PC-3 (cell line): ENCODE measurements at regions not wholly inside any gene's neighbourhood (a gene's known extent, or its start where the extent isn't known, plus 50 kb on each side); places are given as distances from the start of the nearest gene placed in this dataset.
A peak's percentile ranks its signal among the peaks of the same experiment; 100 is the strongest.

Source experiments
- ATAC-seq: fragments of 200-7000 bp; cut with Tn5 transposase; 2 replicates; pipeline ENCODE4 v1.9.1; 2020; ENCODE audit warnings: mild to moderate bottlenecking, moderate library complexity
- BruUV-seq: library from RNA; stranded (reverse); fragments of 400-500 nt; replicated peaks from 2 replicates; lab custom pipeline; 2021; lab: Mats Ljungman, UMichigan
- CTCF ChIA-PET: fragments of 300-600 bp; sonication (Branson Sonifier 250); formaldehyde crosslinking; loops from one replicate; lab custom pipeline; 2022; ENCODE audit warnings: antibody characterized with exemption; lab: Charles Lee
- POLR2A ChIA-PET: fragments of 300-600 bp; sonication (Branson Sonifier 250); formaldehyde crosslinking; loops from one replicate; lab custom pipeline; 2022; ENCODE audit warnings: antibody characterized with exemption; ENCODE audit not compliant: unreplicated experiment; lab: Charles Lee
- DNase-seq: peaks from one replicate; pipeline ENCODE4 v3.0.0-alpha.2; 2015
- H2AFZ ChIP-seq: fragments of 300-600 bp; sonication (generic); 2 replicates; pipeline ENCODE4 v1.6.0; 2016; ENCODE audit warnings: antibody characterized with exemption, low read length
- H3F3A ChIP-seq: fragments of 300-600 bp; sonication (generic); one replicate; pipeline ENCODE4 v1.6.0; 2017; ENCODE audit warnings: antibody characterized with exemption, low read length, control low read depth, mild to moderate bottlenecking; ENCODE audit not compliant: unreplicated experiment
- H3K27ac ChIP-seq: fragments of 300-600 bp; sonication (generic); 2 replicates; pipeline ENCODE4 v1.5.1; 2016; ENCODE audit warnings: mild to moderate bottlenecking, low read length
- H3K27me3 ChIP-seq: fragments of 300-600 bp; sonication (generic); 2 replicates; pipeline ENCODE4 v1.6.1; 2016; ENCODE audit warnings: low read length, mixed read lengths
- H3K36me3 ChIP-seq: fragments of 300-600 bp; sonication (generic); 2 replicates; pipeline ENCODE4 v1.6.1; 2016; ENCODE audit warnings: low read depth, mixed run types, low read length, mixed read lengths
- H3K4me1 ChIP-seq: fragments of 300-600 bp; sonication (generic); 2 replicates; pipeline ENCODE4 v1.5.1; 2016; ENCODE audit warnings: low read length; ENCODE audit not compliant: insufficient read depth
- H3K4me2 ChIP-seq: fragments of 300-600 bp; sonication (generic); 2 replicates; pipeline ENCODE4 v1.6.0; 2016; ENCODE audit warnings: low read length
- H3K4me3 ChIP-seq: fragments of 300-600 bp; sonication (generic); 2 replicates; pipeline ENCODE4 v1.5.1; 2016; ENCODE audit warnings: mild to moderate bottlenecking, low read length, mixed read lengths
- H3K79me2 ChIP-seq: fragments of 300-600 bp; sonication (generic); 2 replicates; pipeline ENCODE4 v1.6.1; 2017; ENCODE audit warnings: low read length, mixed read lengths
- H3K9ac ChIP-seq: fragments of 300-600 bp; sonication (generic); 2 replicates; pipeline ENCODE4 v1.6.0; 2016; ENCODE audit warnings: mild to moderate bottlenecking, low read length
- H3K9me2 ChIP-seq: fragments of 300-600 bp; sonication (generic); replicated peaks from 2 replicates; pipeline ENCODE4 v1.6.1; 2016; ENCODE audit warnings: mixed run types, low read length, mixed read lengths
- H3K9me3 ChIP-seq: fragments of 300-600 bp; sonication (generic); 2 replicates; pipeline ENCODE4 v1.6.1; 2016; ENCODE audit warnings: low read length, mixed read lengths
- H4K20me1 ChIP-seq: fragments of 300-600 bp; sonication (generic); 2 replicates; pipeline ENCODE4 v1.6.1; 2016; ENCODE audit warnings: low read length, mixed read lengths
- CTCF ChIP-seq: fragments of 300-600 bp; sonication (generic); conservative IDR thresholded peaks from 2 replicates; pipeline ENCODE4 v1.5.1; 2017; ENCODE audit warnings: antibody characterized with exemption, low read depth, mild to moderate bottlenecking, low read length
- EZH2 ChIP-seq: fragments of 300-600 bp; sonication (generic); IDR thresholded peaks from one replicate; pipeline ENCODE4 v1.6.1; 2017; ENCODE audit warnings: antibody characterized with exemption, mild to moderate bottlenecking, low read length; ENCODE audit not compliant: unreplicated experiment
- EZH2phosphoT487 ChIP-seq: fragments of 300-600 bp; sonication (generic); IDR thresholded peaks from 2 replicates; pipeline ENCODE4 v1.6.1; 2018; ENCODE audit warnings: mild to moderate bottlenecking, antibody characterized with exemption, low read length, borderline replicate concordance
- intact Hi-C: fragments of 100-400 bp; cut with micrococcal nuclease; formaldehyde crosslinking; loops from 2 replicates; pipeline ENCODE4 v1.9.0; 2023

- H4K20me1 ChIP-seq, result no peaks in the 10 kb centered on the region; the same call in 1 of the 2 replicates
- ChIA-PET CTCF (no interaction called here), POLR2A (no interaction called here)
- no TSS peak for BruUV-seq
- TF ChIP-seq CTCF (no peak), EZH2 (no peak), EZH2phosphoT487 (no peak)
- intact Hi-C loops, result loop anchor here (1.0 to 5.0 kb wide), 2 partner anchors 110 to 156 kb away; no protein-coding TSS in a partner anchor
- no peaks in the 10 kb centered on the region for H3K9me2 ChIP-seq
- peaks cover 5% of the 10 kb centered on the region for H3F3A ChIP-seq
- no peaks in the 10 kb centered on the region for H3K36me3 ChIP-seq
- peaks cover 45% of the 10 kb centered on the region for H3K4me1 ChIP-seq
- 0 out of 2 replicates have a peak overlapping the region, but pooled peaks have one; percentile 24 for H3K4me3 ChIP-seq
- peak; percentile 65 for DNase-seq
- H3K9me3 ChIP-seq, result no peaks in the 10 kb centered on the region
- H3K27me3 ChIP-seq, result no peaks in the 10 kb centered on the region
- no peaks in the 10 kb centered on the region for H3K79me2 ChIP-seq
- peak overlapping the region; percentile 62 for H3K9ac ChIP-seq
- peak; percentile 48 for ATAC-seq
- H3K4me2 ChIP-seq, result peak overlapping the region; percentile 63
- H3K27ac ChIP-seq, result peak overlapping the region; percentile 99
- no peak overlapping the region for H2AFZ ChIP-seq
These were observed 145.0 kb upstream of the TNC start for GRCh38 chr9:115262952-115263351.

- DNase-seq, result no peak
- no peaks in the 10 kb centered on the region for H3K9me2 ChIP-seq
- peak overlapping the region; percentile 62; the same call in 1 of the 2 replicates for H3K9ac ChIP-seq
- TF ChIP-seq EZH2 (no peak), CTCF (no peak), EZH2phosphoT487 (no peak)
- no peaks in the 10 kb centered on the region for H3K27me3 ChIP-seq
- no peak for ATAC-seq
- H3K27ac ChIP-seq, result peak overlapping the region; percentile 99
- H3K9me3 ChIP-seq, result no peaks in the 10 kb centered on the region
- H3K4me2 ChIP-seq, result peak overlapping the region; percentile 63
- H3K4me1 ChIP-seq, result peaks cover 41% of the 10 kb centered on the region
- no peaks in the 10 kb centered on the region; the same call in 1 of the 2 replicates for H4K20me1 ChIP-seq
- no peaks in the 10 kb centered on the region for H3K79me2 ChIP-seq
- H3F3A ChIP-seq, result peaks cover 5% of the 10 kb centered on the region
- POLR2A ChIA-PET, result no interaction called here
- H3K36me3 ChIP-seq, result no peaks in the 10 kb centered on the region
- H2AFZ ChIP-seq, result no peak overlapping the region
- intact Hi-C loops, result loop anchor here (5.0 kb wide), 1 partner anchor 156 kb away; no protein-coding TSS in a partner anchor
- no peak overlapping the region for H3K4me3 ChIP-seq
- CTCF ChIA-PET, result no interaction called here
- no TSS peak for BruUV-seq
These were observed 145.6 kb upstream of the TNC start for GRCh38 chr9:115263371-115264075.

GRCh38 chr9:115264313-115264712, 146.4 kb upstream of the TNC start:
- no peak overlapping the region for H2AFZ ChIP-seq
- no peak overlapping the region for H3K27ac ChIP-seq
- no peak for DNase-seq
- no peaks in the 10 kb centered on the region for H3K27me3 ChIP-seq
- H3K79me2 ChIP-seq, result no peaks in the 10 kb centered on the region
- no peak for ATAC-seq
- peaks cover 5% of the 10 kb centered on the region for H3F3A ChIP-seq
- ChIA-PET POLR2A (no interaction called here), CTCF (no interaction called here)
- no peaks in the 10 kb centered on the region for H3K9me3 ChIP-seq
- intact Hi-C loops, result loop anchor here (5.0 kb wide), 1 partner anchor 157 kb away; no protein-coding TSS in a partner anchor
- TF ChIP-seq CTCF (no peak), EZH2 (no peak)
- no peak overlapping the region for H3K9ac ChIP-seq
- H3K4me1 ChIP-seq, result peaks cover 41% of the 10 kb centered on the region
- BruUV-seq, result no TSS peak
- no peak overlapping the region for H3K4me2 ChIP-seq
- no peaks in the 10 kb centered on the region for H3K9me2 ChIP-seq
- no peak overlapping the region for H3K4me3 ChIP-seq
- no peaks in the 10 kb centered on the region for H3K36me3 ChIP-seq
- no peaks in the 10 kb centered on the region; the same call in 1 of the 2 replicates for H4K20me1 ChIP-seq
